Central memory CD8-positive, alpha-beta T cell (primary cell): ENCODE measurements at regions not wholly inside any gene's neighbourhood (a gene's known extent, or its start where the extent isn't known, plus 50 kb on each side); places are given as distances from the start of the nearest gene placed in this dataset.

ENCODE experiments used
- ATAC-seq: fragments of 150-1000 bp; cut with Tn5 transposase; replicated peaks from 2 replicates; pipeline ENCODE4 v1.10.0; 2022; ENCODE audit warnings: mild to moderate bottlenecking, moderate FRiP score, moderate number of reproducible peaks; ENCODE audit not compliant: poor library complexity, severe bottlenecking; ENCODE audit errors: extremely low read depth
- DNase-seq, 2 donors: peaks; one replicate each; pipeline ENCODE4 v3.0.0; 2021; ENCODE audit warnings: low spot score in 2 of 2
- H3K27ac Mint-ChIP-seq: one replicate; pipeline ENCODE4 v1.8.0; 2022; ENCODE audit warnings: low read depth, mild to moderate bottlenecking, moderate library complexity, mixed read lengths
- H3K27me3 Mint-ChIP-seq: one replicate; pipeline ENCODE4 v1.8.0; 2022; ENCODE audit warnings: mixed read lengths
- H3K36me3 Mint-ChIP-seq: one replicate; pipeline ENCODE4 v1.8.0; 2022; ENCODE audit warnings: mild to moderate bottlenecking, moderate library complexity, mixed read lengths; ENCODE audit not compliant: insufficient read depth
- H3K4me1 Mint-ChIP-seq: one replicate; pipeline ENCODE4 v1.8.0; 2022; ENCODE audit warnings: mixed read lengths
- H3K4me3 Mint-ChIP-seq: one replicate; pipeline ENCODE4 v1.8.0; 2022; ENCODE audit warnings: mild to moderate bottlenecking, moderate library complexity, mixed read lengths
- H3K9me3 Mint-ChIP-seq: one replicate; pipeline ENCODE4 v1.8.0; 2022; ENCODE audit warnings: mixed read lengths

DNA sequence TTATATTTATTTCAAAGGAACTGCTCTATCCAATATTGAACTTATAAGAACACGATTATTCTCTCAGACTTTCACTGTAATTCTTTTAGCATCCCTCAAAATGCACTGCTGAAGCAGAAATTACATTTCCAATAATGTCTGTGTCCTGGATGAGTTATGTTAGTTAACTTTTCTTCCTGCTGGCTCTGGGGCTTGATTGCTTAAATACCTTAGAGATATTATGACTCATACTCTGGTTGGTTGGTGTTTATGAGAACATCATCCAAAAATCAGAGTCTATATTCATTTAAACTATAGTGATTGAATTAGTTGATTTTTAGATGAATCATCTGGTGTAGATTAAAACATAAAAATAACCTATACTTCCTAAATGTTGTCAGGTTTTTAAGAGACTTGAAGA lies 246.3 kb upstream of the VWC2 start:
- H3K4me3 Mint-ChIP-seq: no peak overlapping the region
- no peak overlapping the region for H3K27ac Mint-ChIP-seq
- no peaks in the 10 kb centered on the region for H3K36me3 Mint-ChIP-seq
- DNase-seq: no peak
- ATAC-seq: no peak
- H3K27me3 Mint-ChIP-seq: no peaks in the 10 kb centered on the region
- peaks cover 25% of the 10 kb centered on the region for H3K9me3 Mint-ChIP-seq
- H3K4me1 Mint-ChIP-seq: no peaks in the 10 kb centered on the region

- H3K4me3 Mint-ChIP-seq: no peak overlapping the region
- H3K27me3 Mint-ChIP-seq: no peaks in the 10 kb centered on the region
- ATAC-seq (no peak), DNase-seq (no peak)
- peaks cover 27% of the 10 kb centered on the region for H3K9me3 Mint-ChIP-seq
- no peaks in the 10 kb centered on the region for H3K4me1 Mint-ChIP-seq
- H3K36me3 Mint-ChIP-seq: no peaks in the 10 kb centered on the region
- H3K27ac Mint-ChIP-seq: no peak overlapping the region
Measured at GRCh38 chr7:49530481-49530880, 243.0 kb upstream of the VWC2 start.

DNA sequence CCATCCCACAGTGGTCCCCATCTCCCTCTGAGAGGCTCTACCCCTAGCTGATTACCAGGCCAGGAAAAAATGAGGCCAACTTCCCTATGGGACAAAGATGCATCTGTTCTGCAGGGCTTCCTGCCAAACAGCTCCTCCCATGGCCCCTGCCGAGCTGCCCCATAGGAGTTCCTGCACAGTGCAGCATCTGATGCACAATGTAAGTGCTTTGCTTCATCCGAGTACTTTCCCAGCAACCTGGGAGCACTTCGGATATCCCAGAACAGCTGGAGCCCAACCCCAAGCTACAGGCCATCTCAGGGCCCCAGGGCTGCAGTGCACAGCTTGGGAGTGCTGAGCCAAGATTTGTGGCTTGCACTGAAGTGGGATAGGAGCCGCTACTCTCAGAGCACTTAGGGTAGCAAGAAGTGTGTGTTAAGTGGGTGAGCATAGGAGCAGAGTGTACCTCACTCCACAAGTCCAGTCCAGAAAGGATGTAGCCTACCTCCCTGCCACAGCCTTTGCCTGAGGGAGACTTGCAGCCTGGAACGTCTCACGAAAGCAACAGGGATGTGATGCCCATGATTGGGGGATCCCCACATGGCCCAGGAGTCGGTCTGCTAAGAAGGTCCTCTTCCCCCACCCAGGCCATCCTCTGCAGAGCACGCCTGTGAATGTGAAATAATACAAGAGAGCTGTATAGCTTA lies 209.6 kb upstream of the VWC2 start:
- no peaks in the 10 kb centered on the region for H3K4me1 Mint-ChIP-seq
- H3K9me3 Mint-ChIP-seq: peaks cover 26% of the 10 kb centered on the region
- H3K27me3 Mint-ChIP-seq: no peaks in the 10 kb centered on the region
- H3K27ac Mint-ChIP-seq: no peak overlapping the region
- DNase-seq (no peak), ATAC-seq (no peak)
- no peaks in the 10 kb centered on the region for H3K36me3 Mint-ChIP-seq
- no peak overlapping the region for H3K4me3 Mint-ChIP-seq

GRCh38 chr7:49564379-49564714 lies 209.1 kb upstream of the VWC2 start:
- Mint-ChIP-seq H3K27ac (no peak overlapping the region), H3K9me3 (peaks cover 26% of the 10 kb centered on the region), H3K4me3 (no peak overlapping the region), H3K36me3 (no peaks in the 10 kb centered on the region), H3K4me1 (no peaks in the 10 kb centered on the region), H3K27me3 (no peaks in the 10 kb centered on the region)
- DNase-seq (no peak), ATAC-seq (no peak)

GRCh38 chr7:49577576-49577975 lies 195.9 kb upstream of the VWC2 start:
- Mint-ChIP-seq H3K4me3 (no peak overlapping the region), H3K9me3 (peaks cover 30% of the 10 kb centered on the region), H3K27me3 (no peaks in the 10 kb centered on the region), H3K27ac (no peak overlapping the region), H3K36me3 (no peaks in the 10 kb centered on the region), H3K4me1 (no peaks in the 10 kb centered on the region)
- DNase-seq: no peak
- ATAC-seq: no peak

GRCh38 chr7:49579408-49579807 lies 194.0 kb upstream of the VWC2 start:
- Mint-ChIP-seq H3K27ac (no peak overlapping the region), H3K36me3 (no peaks in the 10 kb centered on the region), H3K4me1 (no peaks in the 10 kb centered on the region), H3K9me3 (peaks cover 28% of the 10 kb centered on the region), H3K4me3 (no peak overlapping the region), H3K27me3 (no peaks in the 10 kb centered on the region)
- ATAC-seq (no peak), DNase-seq (no peak)

GRCh38 chr7:49580000-49580399 lies 193.4 kb upstream of the VWC2 start:
- no peak overlapping the region for H3K27ac Mint-ChIP-seq
- DNase-seq (no peak), ATAC-seq (no peak)
- H3K36me3 Mint-ChIP-seq: no peaks in the 10 kb centered on the region
- H3K9me3 Mint-ChIP-seq: peaks cover 28% of the 10 kb centered on the region
- H3K4me3 Mint-ChIP-seq: no peak overlapping the region
- no peaks in the 10 kb centered on the region for H3K27me3 Mint-ChIP-seq
- H3K4me1 Mint-ChIP-seq: no peaks in the 10 kb centered on the region

GRCh38 chr7:49580761-49581160 lies 192.7 kb upstream of the VWC2 start:
- DNase-seq (no peak), ATAC-seq (no peak)
- no peak overlapping the region for H3K27ac Mint-ChIP-seq

GRCh38 chr7:49583440-49583839 lies 190.0 kb upstream of the VWC2 start:
- H3K9me3 Mint-ChIP-seq: peaks cover 27% of the 10 kb centered on the region
- H3K27me3 Mint-ChIP-seq: no peaks in the 10 kb centered on the region
- H3K36me3 Mint-ChIP-seq: no peaks in the 10 kb centered on the region
- no peak for ATAC-seq
- H3K27ac Mint-ChIP-seq: no peak overlapping the region
- H3K4me3 Mint-ChIP-seq: no peak overlapping the region
- no peak for DNase-seq
- no peaks in the 10 kb centered on the region for H3K4me1 Mint-ChIP-seq

More at GRCh38 chr7:49580761-49581160, 192.7 kb upstream of the VWC2 start:
- Mint-ChIP-seq H3K4me1 (no peaks in the 10 kb centered on the region), H3K9me3 (peaks cover 28% of the 10 kb centered on the region), H3K36me3 (no peaks in the 10 kb centered on the region), H3K4me3 (no peak overlapping the region), H3K27me3 (no peaks in the 10 kb centered on the region)

DNA sequence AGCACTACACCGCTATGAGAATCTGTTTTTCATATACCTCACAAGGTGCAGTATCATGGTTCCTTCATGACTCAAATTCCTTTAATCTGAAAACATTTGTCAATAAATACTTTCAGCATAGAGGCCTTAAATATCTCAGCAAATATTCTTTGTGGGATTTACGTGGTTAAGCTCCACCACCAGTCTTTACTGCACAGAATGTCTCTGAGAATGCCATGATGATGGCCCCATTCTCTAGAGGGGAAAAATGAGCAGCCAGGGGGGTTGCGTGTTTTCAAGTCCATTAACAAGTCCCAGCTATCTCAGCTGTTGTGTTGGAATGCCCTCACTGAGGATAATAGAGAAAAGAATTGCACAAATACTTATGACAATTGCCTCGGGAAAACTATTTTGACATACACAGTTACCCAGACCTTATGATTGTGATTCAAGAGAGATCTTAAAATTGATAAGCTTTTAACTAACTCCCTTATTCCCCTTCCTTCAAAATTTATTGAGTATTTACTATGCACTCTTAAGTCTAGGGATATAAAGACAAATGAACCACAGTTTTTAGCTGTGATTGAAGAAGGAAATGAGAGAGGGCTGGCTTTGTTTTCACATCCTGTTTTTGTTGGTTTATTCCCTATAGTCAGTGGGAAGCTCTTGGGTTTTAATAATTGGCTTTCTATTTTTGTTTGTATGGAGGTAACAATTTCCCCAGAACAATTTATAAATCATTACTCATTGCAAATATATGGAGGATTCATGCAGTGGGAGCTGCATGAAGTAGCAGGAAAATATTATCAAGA lies 176.5 kb upstream of the VWC2 start:
- Mint-ChIP-seq H3K36me3 (no peaks in the 10 kb centered on the region), H3K4me1 (no peaks in the 10 kb centered on the region), H3K27ac (no peak overlapping the region), H3K27me3 (no peaks in the 10 kb centered on the region), H3K9me3 (peaks cover 23% of the 10 kb centered on the region), H3K4me3 (no peak overlapping the region)
- DNase-seq: no peak
- ATAC-seq: no peak

- DNase-seq (no peak), ATAC-seq (no peak)
- no peak overlapping the region for H3K27ac Mint-ChIP-seq
- H3K36me3 Mint-ChIP-seq: no peaks in the 10 kb centered on the region
- H3K4me1 Mint-ChIP-seq: no peaks in the 10 kb centered on the region
- H3K4me3 Mint-ChIP-seq: no peak overlapping the region
- no peaks in the 10 kb centered on the region for H3K27me3 Mint-ChIP-seq
- H3K9me3 Mint-ChIP-seq: peaks cover 23% of the 10 kb centered on the region
Measured at GRCh38 chr7:49597805-49598204, 175.6 kb upstream of the VWC2 start.

DNA sequence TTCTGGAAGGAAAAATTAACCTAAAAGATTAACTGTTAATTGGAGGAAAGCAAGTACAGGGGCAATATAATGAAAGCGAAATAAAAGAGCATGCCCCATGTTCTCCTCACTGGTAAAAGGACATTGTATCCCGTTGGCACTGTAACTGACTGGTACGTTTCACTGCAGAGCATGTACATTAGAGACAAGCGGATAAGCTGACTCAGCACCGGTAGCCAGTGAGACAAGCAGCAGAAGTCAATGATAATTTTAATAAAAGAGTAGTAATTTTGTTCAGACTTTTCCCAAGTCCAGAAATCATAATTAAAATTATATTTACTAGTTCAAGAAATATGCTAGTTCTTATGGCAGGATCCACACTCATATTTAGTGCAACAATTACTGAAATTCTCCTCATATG lies 161.5 kb upstream of the VWC2 start:
- H3K27me3 Mint-ChIP-seq: no peaks in the 10 kb centered on the region
- no peak overlapping the region for H3K4me3 Mint-ChIP-seq
- DNase-seq (no peak), ATAC-seq (no peak)
- no peak overlapping the region for H3K27ac Mint-ChIP-seq
- H3K4me1 Mint-ChIP-seq: no peaks in the 10 kb centered on the region
- H3K9me3 Mint-ChIP-seq: peaks cover 38% of the 10 kb centered on the region
- H3K36me3 Mint-ChIP-seq: no peaks in the 10 kb centered on the region

- no peaks in the 10 kb centered on the region for H3K36me3 Mint-ChIP-seq
- H3K9me3 Mint-ChIP-seq: peaks cover 51% of the 10 kb centered on the region
- H3K27ac Mint-ChIP-seq: no peak overlapping the region
- DNase-seq: no peak
- no peak overlapping the region for H3K4me3 Mint-ChIP-seq
- ATAC-seq: no peak
- H3K27me3 Mint-ChIP-seq: no peaks in the 10 kb centered on the region
- no peaks in the 10 kb centered on the region for H3K4me1 Mint-ChIP-seq
Measured at GRCh38 chr7:49613759-49614158, 159.7 kb upstream of the VWC2 start.
